ENCODE measurements at regions not wholly inside any gene's neighbourhood (a gene's known extent, or its start where the extent isn't known, plus 50 kb on each side); places are given as distances from the start of the nearest gene placed in this dataset.

DNA sequence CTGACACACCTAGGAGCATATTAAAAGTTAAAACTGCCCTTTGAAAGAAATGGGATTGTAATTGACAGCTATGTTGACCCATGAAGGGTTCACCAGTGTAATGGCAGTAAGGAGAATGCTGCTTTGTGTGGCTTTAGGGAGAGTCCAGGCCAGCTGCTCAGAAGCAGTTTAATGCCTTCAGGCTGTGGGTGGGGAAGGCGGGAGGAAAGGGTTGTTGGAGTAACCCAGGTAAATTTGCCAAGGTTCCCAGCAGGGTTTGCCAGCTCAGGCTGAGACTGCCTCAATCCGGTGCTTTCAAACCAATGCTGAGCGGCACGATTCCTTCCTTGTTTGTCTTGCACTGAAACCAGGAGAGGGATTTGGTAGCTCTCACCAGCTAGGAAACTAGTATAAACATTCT lies 637.2 kb downstream of the INHBA start:
- Histone ChIP-seq H2BK12ac (ENCODE audit: insufficient read length, low read depth, low read length) (no peak overlapping the region), H3K18ac (ENCODE audit: insufficient read length, low read depth, low read length) (no peak overlapping the region), H3K4me1 (ENCODE audit: insufficient read depth, low read length) (no peaks in the 10 kb centered on the region), H3K56ac (ENCODE audit: insufficient read length, low read depth, low read length) (no peak overlapping the region), H3K9ac (ENCODE audit: extremely low read depth, insufficient read length, low read length) (no peak overlapping the region), H2BK5ac (ENCODE audit: insufficient read length, low read length) (no peak overlapping the region), H2BK120ac (ENCODE audit: low read depth, low read length, poor library complexity, severe bottlenecking) (no peak overlapping the region), H3K14ac (ENCODE audit: insufficient read depth, low read length) (no peak overlapping the region), H4K5ac (ENCODE audit: insufficient read length, low read depth, low read length) (no peak overlapping the region), H2BK15ac (ENCODE audit: low read depth, low read length) (no peak overlapping the region), H3K79me1 (ENCODE audit: insufficient read depth, low read depth, low read length, poor library complexity, severe bottlenecking) (no peaks in the 10 kb centered on the region), H3K23ac (ENCODE audit: insufficient read length, low read depth, low read length) (no peak overlapping the region), H4K8ac (replicated peaks; ENCODE audit: insufficient read length, low read depth, low read length) (no peak overlapping the region), H2AK5ac (ENCODE audit: insufficient read length, low read length) (no peak overlapping the region), H3K79me2 (ENCODE audit: insufficient read depth, low read length) (no peaks in the 10 kb centered on the region), H3K27ac (ENCODE audit: insufficient read length, low read depth, low read length) (no peak overlapping the region), H4K91ac (ENCODE audit: insufficient read length, low read depth, low read length) (no peak overlapping the region), H3K4me2 (ENCODE audit: insufficient read depth, insufficient read length, low read length) (no peak overlapping the region), H2AFZ (ENCODE audit: low read length) (no peak overlapping the region), H3T11ph (ENCODE audit: low read length) (no peak overlapping the region), H3K27me3 (ENCODE audit: insufficient read depth, low read length) (no peaks in the 10 kb centered on the region; the same call in 1 of the 2 replicates), H4K20me1 (ENCODE audit: control insufficient read depth, insufficient read depth, insufficient read length) (no peaks in the 10 kb centered on the region), H2BK20ac (ENCODE audit: low read depth, low read length, poor library complexity, severe bottlenecking) (no peak overlapping the region), H3K4ac (ENCODE audit: low read depth, low read length) (no peak overlapping the region), H3K23me2 (ENCODE audit: insufficient read length, low read depth, low read length, poor library complexity, severe bottlenecking) (no peaks in the 10 kb centered on the region), H3K9me3 (ENCODE audit: control insufficient read depth, low read depth, low read length) (no peaks in the 10 kb centered on the region)
- no peak overlapping the region for H3K27ac Mint-ChIP-seq
- TF ChIP-seq CTCF (conservative IDR thresholded peaks at IDR 0.05), result no peak
- no peaks in the 10 kb centered on the region for H3K36me3 Mint-ChIP-seq (ENCODE audit: insufficient read depth in 1 of 3, low read depth in 3 of 3)
- DNase-seq, result no peak
- H3K4me1 Mint-ChIP-seq, result no peaks in the 10 kb centered on the region
- WGBS (ENCODE audit: extremely low coverage, insufficient read length, low lambda C conversion rate), result no CpG with 5 or more reads among the region's 4 CpGs
- no peak overlapping the region for H3K4me3 Mint-ChIP-seq
- no peaks in the 10 kb centered on the region for H3K9me3 Mint-ChIP-seq
- H3K27me3 Mint-ChIP-seq (ENCODE audit: low read depth), result peaks cover 51% of the 10 kb centered on the region

Data from H9 (cell line).